Activated CD8-positive, alpha-beta T cell treated with anti-CD3 and anti-CD28 coated beads, Interleukin-2, amount 10 ng/mL, durations not matched to agents 7 days and 5 days (primary cell): ENCODE measurements at regions not wholly inside any gene's neighbourhood (a gene's known extent, or its start where the extent isn't known, plus 50 kb on each side); places are given as distances from the start of the nearest gene placed in this dataset.

Source experiments
- ATAC-seq: fragments of 150-1000 bp; cut with Tn5 transposase; one replicate; pipeline ENCODE4 v1.10.0; 2021; ENCODE audit warnings: moderate library complexity
- CTCF ChIA-PET: fragments of 350-600 bp; sonication (Branson Sonifier 250); formaldehyde crosslinking; loops from one replicate; lab custom pipeline; 2021; ENCODE audit warnings: antibody characterized with exemption; lab: Charles Lee
- POLR2A ChIA-PET: fragments of 350-600 bp; sonication (Branson Sonifier 250); formaldehyde crosslinking; loops from one replicate; lab custom pipeline; 2021; ENCODE audit warnings: antibody characterized with exemption; lab: Charles Lee
- DNase-seq: peaks from one replicate; pipeline ENCODE4 v3.0.0-alpha.2; 2020
- H3K27ac Mint-ChIP-seq: one replicate; pipeline ENCODE4 v1.8.0; 2021; ENCODE audit warnings: mild to moderate bottlenecking, mixed read lengths
- H3K27me3 Mint-ChIP-seq: one replicate; pipeline ENCODE4 v1.8.0; 2021; ENCODE audit warnings: low read depth, mixed read lengths
- H3K36me3 Mint-ChIP-seq: one replicate; pipeline ENCODE4 v1.8.0; 2021; ENCODE audit warnings: low read depth, mixed read lengths
- H3K4me1 Mint-ChIP-seq: one replicate; pipeline ENCODE4 v1.8.0; 2021; ENCODE audit warnings: low read depth, mixed read lengths
- H3K4me3 Mint-ChIP-seq: one replicate; pipeline ENCODE4 v1.8.0; 2021; ENCODE audit warnings: mild to moderate bottlenecking, mixed read lengths
- H3K9me3 Mint-ChIP-seq: one replicate; pipeline ENCODE4 v1.8.0; 2022; ENCODE audit warnings: mixed read lengths; ENCODE audit not compliant: insufficient read depth

DNA sequence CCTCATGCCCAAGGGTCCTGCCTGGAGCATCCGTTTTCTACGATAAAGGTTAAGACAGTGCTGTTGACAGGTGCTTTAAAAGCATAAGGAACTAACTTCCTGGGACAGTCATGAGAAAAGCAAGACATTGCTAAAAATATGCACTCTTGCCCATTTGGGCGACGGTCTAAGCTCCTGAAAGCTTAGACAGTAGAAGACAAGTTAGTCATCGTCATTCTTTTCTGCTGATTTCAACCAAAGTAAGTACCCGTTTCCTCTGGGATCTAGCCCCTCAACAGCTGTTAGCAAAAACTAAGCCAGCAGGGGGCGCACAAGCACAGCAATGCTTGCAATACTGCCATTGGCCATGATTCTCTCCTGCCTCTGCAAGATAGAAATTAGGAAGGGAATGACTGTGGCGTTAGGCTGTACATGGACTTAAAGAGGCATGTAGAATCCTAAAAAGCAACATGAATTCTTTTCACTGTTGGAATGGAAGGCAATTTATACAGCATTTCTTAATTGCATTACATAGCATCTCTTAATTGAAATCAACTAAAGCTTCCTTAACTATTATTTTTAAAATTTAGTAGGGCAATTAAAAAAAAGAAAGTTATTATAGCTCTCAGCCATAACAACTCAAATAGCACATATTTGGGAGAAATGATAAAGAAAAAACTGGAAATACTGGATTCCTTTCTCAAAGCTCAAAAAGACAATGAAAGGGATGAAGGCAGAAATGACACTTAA lies 147.8 kb upstream of the RALGAPA2 start:
- ATAC-seq (peak; percentile 82), DNase-seq (peak; percentile 89)
- POLR2A ChIA-PET, result no interaction called here
- H3K9me3 Mint-ChIP-seq, result no peaks in the 10 kb centered on the region
- no peak overlapping the region for H3K27ac Mint-ChIP-seq
- peaks cover 14% of the 10 kb centered on the region for H3K27me3 Mint-ChIP-seq
- H3K4me1 Mint-ChIP-seq, result no peaks in the 10 kb centered on the region
- CTCF ChIA-PET, result interaction anchor here (0.6 to 4.1 kb wide), 28 partner anchors 12 to 711 kb away, joined by 3 to 30 read pairs (median 4); no protein-coding TSS in a partner anchor
- H3K36me3 Mint-ChIP-seq, result no peaks in the 10 kb centered on the region
- H3K4me3 Mint-ChIP-seq, result no peak overlapping the region

DNA sequence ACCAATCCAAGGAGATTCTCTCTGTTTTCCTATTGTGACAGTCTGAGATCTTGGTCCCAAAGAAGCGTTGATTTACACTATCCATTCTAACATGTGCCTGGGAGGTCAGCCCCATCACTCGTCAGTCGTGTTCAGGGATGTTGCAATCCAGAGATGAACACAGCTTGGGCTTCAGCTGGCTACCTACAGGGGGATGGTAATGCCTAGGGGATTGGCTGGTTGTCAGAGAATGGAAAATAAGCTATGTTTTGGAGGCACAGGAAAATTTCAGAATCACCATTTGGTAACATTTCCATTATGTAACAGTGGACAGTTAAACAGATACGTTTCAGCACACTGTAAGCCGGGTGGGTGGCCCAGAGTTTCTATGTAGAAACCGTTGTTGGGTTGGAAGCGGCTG lies 147.1 kb upstream of the RALGAPA2 start:
- CTCF ChIA-PET, result interaction anchor here (0.9 to 4.1 kb wide), 20 partner anchors 13 to 645 kb away, joined by 3 to 30 read pairs (median 6); no protein-coding TSS in a partner anchor
- Mint-ChIP-seq H3K36me3 (no peaks in the 10 kb centered on the region), H3K27me3 (peaks cover 14% of the 10 kb centered on the region), H3K27ac (no peak overlapping the region), H3K9me3 (no peaks in the 10 kb centered on the region), H3K4me1 (no peaks in the 10 kb centered on the region), H3K4me3 (no peak overlapping the region)
- DNase-seq, result no peak
- ATAC-seq, result no peak
- POLR2A ChIA-PET, result no interaction called here

DNA sequence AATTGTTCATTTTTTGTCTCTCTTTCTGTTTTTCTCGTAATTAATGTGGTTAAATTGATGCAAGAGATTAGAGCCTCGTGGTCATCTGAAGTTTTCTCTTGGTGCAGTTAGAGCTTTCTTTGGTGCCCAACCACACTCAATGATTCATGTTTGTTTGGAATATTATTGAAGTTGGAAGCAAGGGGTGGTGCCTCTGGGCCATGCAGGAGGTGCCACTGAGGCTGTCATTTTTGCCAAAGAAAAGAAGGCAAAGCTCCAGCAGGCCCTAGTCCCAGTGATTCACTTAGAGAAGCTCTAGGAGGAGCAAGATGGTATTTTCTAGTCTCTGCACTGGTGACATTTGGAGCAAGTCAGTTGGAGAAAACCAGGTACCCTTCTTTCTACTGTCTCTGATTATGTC lies 144.5 kb upstream of the RALGAPA2 start:
- DNase-seq (no peak), ATAC-seq (no peak)
- Mint-ChIP-seq H3K4me3 (no peak overlapping the region), H3K9me3 (no peaks in the 10 kb centered on the region), H3K27ac (no peak overlapping the region), H3K27me3 (peaks cover 17% of the 10 kb centered on the region), H3K4me1 (no peaks in the 10 kb centered on the region), H3K36me3 (no peaks in the 10 kb centered on the region)
- ChIA-PET POLR2A (no interaction called here), CTCF (no interaction called here)

DNA sequence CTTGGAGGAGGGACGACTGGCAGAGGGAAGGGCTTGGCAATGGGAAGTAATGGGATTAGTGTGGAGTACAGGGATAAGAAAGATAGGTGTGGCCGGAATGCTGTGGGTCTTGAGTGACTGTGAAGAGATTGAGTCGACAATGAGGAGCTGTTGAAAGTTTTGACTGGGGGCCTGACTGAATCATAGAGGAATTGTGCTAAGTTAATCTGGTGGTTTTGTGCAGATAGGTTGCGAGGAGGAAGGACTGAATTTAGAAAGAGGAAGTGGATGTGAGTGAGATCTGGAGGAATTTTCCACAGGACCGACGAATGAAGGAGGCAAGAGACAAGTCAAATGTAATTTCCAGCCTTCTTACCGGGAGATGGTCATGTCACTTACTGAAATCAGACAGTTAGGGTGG lies 143.9 kb upstream of the RALGAPA2 start:
- Mint-ChIP-seq H3K27ac (no peak overlapping the region), H3K9me3 (no peaks in the 10 kb centered on the region), H3K27me3 (peaks cover 17% of the 10 kb centered on the region), H3K4me1 (no peaks in the 10 kb centered on the region), H3K4me3 (no peak overlapping the region), H3K36me3 (no peaks in the 10 kb centered on the region)
- DNase-seq (no peak), ATAC-seq (no peak)
- CTCF ChIA-PET, result no interaction called here
- POLR2A ChIA-PET, result no interaction called here

DNA sequence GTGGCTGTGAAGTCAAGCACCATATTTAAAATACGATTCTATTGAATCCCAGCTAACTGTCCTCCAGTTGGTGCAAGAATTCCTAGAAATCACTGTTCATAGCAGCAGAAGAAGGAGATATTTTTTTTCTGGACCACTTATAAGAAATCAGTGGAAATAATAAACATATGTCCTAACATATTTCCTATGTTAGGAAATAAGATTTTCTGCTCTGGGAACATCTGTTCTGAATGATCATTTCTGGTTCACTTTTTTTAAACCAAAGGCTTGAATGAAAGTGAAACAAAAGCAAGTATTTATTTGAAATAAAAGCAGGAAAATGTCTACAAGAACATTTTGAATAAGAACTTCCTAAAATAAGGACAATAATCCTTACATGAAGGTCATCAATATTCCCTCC lies 138.9 kb upstream of the RALGAPA2 start:
- ChIA-PET POLR2A (no interaction called here), CTCF (no interaction called here)
- Mint-ChIP-seq H3K27ac (no peak overlapping the region), H3K36me3 (no peaks in the 10 kb centered on the region), H3K4me3 (no peak overlapping the region), H3K4me1 (no peaks in the 10 kb centered on the region), H3K27me3 (peaks cover 5% of the 10 kb centered on the region), H3K9me3 (no peaks in the 10 kb centered on the region)
- no peak for ATAC-seq
- DNase-seq, result no peak

DNA sequence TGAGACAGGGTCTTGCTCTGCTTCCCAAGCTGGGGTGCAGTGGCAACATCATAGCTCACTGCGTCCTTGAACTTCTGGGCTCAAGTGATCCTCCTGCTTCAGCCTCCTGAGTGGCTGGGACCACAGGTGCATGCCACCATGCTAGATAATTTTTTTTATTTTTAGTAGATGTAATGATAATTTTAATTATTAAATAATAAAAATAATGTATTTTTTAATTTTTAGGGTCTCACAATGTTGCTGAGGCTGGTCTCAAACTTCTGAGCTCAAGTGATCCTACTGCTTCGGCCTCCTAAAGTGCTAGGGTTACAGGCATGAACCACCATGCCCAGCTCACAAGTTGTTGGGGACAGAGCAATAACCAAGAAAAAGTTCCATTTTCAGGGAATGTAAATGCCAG lies 138.0 kb upstream of the RALGAPA2 start:
- ChIA-PET POLR2A (no interaction called here), CTCF (no interaction called here)
- no peak overlapping the region for H3K27ac Mint-ChIP-seq
- H3K36me3 Mint-ChIP-seq, result no peaks in the 10 kb centered on the region
- H3K9me3 Mint-ChIP-seq, result no peaks in the 10 kb centered on the region
- no peak for DNase-seq
- peaks cover 2% of the 10 kb centered on the region for H3K4me1 Mint-ChIP-seq
- no peak for ATAC-seq
- H3K4me3 Mint-ChIP-seq, result no peak overlapping the region
- H3K27me3 Mint-ChIP-seq, result peaks cover 5% of the 10 kb centered on the region

DNA sequence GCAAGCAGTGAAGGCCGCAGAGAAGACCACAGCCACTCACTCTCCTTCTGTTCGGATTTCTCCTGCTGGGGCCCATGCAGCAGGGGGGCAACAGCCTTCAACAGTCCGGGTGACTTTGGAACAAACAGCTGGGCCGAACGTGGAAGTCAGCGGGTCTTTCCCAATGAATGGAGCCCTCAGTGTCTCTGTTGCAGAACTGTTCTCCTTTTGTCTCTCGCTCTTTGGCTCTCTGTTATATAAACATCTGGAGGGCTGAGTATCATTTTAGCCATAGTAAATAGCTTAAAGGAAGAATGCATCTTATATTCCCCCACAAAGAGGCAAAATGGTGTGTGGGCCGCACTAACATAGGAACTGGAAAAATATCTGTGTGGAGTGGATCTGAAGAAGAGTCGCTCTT lies 136.7 kb upstream of the RALGAPA2 start:
- Mint-ChIP-seq H3K4me3 (no peak overlapping the region), H3K9me3 (no peaks in the 10 kb centered on the region), H3K27ac (no peak overlapping the region), H3K4me1 (peaks cover 4% of the 10 kb centered on the region), H3K36me3 (no peaks in the 10 kb centered on the region), H3K27me3 (peaks cover 5% of the 10 kb centered on the region)
- ATAC-seq, result no peak
- DNase-seq, result no peak
- ChIA-PET POLR2A (no interaction called here), CTCF (interaction anchor here (1.0 kb wide), 1 partner anchor 10 kb away, joined by 3 read pairs; no protein-coding TSS in a partner anchor)

DNA sequence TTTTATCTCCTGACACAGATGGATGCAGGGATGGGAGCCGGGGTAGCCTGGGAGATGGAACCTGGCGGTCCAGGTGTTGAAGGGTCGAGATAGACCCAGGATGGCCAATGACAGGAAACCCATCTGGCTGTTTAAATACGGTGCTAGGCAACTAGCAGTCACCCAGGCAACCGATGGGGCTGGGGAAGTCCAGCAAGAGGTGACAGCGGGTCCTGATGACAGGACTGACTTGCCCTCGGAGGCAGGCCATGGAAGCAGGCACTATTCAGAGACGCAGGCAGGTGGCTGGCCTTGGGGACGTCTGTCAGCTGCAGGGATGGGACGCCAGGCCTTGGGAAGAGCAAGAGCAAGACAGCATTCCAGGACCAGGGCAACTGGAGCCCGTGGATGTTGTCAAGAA lies 135.4 kb upstream of the RALGAPA2 start:
- CTCF ChIA-PET, result interaction anchor here (1.4 to 2.3 kb wide), 2 partner anchors 11 to 12 kb away, joined by 5 to 9 read pairs; no protein-coding TSS in a partner anchor
- POLR2A ChIA-PET, result no interaction called here
- peaks cover 5% of the 10 kb centered on the region for H3K27me3 Mint-ChIP-seq
- no peaks in the 10 kb centered on the region for H3K9me3 Mint-ChIP-seq
- H3K36me3 Mint-ChIP-seq, result no peaks in the 10 kb centered on the region
- peaks cover 12% of the 10 kb centered on the region for H3K4me1 Mint-ChIP-seq
- no peak overlapping the region for H3K4me3 Mint-ChIP-seq
- no peak overlapping the region for H3K27ac Mint-ChIP-seq
- ATAC-seq (no peak), DNase-seq (no peak)

DNA sequence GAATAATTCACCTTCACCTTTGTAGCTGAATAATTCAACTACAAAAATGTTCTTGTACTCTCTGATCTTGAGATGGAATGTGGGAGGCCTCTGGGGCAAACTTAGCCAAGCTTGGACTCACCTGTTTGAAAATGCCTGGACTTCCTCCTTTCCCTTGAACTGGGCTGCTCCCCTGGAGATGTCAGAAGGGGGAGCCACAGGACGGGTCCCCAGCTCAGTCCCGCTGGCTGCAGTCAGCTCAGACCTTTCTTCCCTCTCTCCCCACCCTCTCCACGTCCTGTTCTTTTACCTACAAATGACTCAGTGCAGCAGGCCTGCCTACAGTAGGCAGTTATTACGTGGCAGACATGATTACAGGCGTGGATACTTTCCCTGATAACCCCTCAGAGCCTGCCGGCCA lies 131.5 kb upstream of the RALGAPA2 start:
- POLR2A ChIA-PET, result no interaction called here
- H3K4me3 Mint-ChIP-seq, result no peak overlapping the region
- DNase-seq (no peak), ATAC-seq (no peak)
- H3K27ac Mint-ChIP-seq, result no peak overlapping the region
- no peaks in the 10 kb centered on the region for H3K9me3 Mint-ChIP-seq
- no peaks in the 10 kb centered on the region for H3K36me3 Mint-ChIP-seq
- peaks cover 12% of the 10 kb centered on the region for H3K4me1 Mint-ChIP-seq
- peaks cover 2% of the 10 kb centered on the region for H3K27me3 Mint-ChIP-seq
- CTCF ChIA-PET, result interaction anchor here (1.1 to 1.7 kb wide), 2 partner anchors 16 to 214 kb away, joined by 3 to 4 read pairs; no protein-coding TSS in a partner anchor

DNA sequence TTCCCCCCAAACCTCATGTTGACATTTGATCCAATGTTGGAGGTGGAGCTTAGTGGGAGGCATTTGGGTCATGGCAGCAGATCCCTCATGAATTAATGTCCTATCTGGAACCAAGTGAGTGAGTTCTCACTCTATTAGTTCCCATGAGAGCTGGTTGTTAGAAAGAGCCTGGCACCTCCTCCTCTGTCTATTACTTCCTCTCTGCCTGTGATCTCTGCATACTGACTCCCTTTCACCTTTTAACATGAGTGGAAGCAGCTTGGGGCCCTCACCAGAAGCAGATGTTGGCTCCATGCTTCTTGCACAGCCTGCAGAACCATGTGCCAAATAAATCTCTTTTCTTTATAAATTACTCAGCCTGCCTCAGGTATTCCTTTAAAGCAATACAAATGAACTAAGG lies 127.3 kb upstream of the RALGAPA2 start:
- ATAC-seq, result no peak
- Mint-ChIP-seq H3K27me3 (no peaks in the 10 kb centered on the region), H3K36me3 (no peaks in the 10 kb centered on the region), H3K27ac (no peak overlapping the region), H3K4me3 (no peak overlapping the region), H3K4me1 (peaks cover 9% of the 10 kb centered on the region), H3K9me3 (no peaks in the 10 kb centered on the region)
- DNase-seq, result no peak
- POLR2A ChIA-PET, result no interaction called here
- CTCF ChIA-PET, result interaction anchor here (1.3 to 4.1 kb wide), 3 partner anchors 15 to 396 kb away, joined by 5 to 20 read pairs (median 9); no protein-coding TSS in a partner anchor

DNA sequence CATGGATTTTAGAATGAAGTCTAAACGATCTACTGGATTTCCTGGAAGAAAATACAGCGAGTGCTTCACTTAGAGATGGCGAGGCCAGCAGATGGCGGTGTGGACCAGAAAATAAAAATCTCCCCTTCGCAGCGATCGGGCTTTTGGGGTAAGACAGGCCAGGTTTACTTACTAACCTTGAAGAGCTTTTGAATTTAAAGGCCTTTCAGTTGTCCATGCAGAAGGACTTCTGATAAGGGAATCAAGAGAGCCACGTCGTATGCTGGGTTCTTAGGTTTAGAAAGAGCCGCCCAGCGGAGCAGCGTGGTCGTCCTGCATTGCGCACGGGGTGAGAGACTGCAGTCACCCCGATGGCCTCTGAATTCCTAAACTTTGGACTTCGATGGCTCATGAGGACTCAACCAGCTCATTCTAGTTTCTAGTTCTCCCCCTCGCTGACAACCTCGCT lies 125.2 kb upstream of the RALGAPA2 start:
- H3K27ac Mint-ChIP-seq, result no peak overlapping the region
- H3K36me3 Mint-ChIP-seq, result no peaks in the 10 kb centered on the region
- POLR2A ChIA-PET, result no interaction called here
- H3K4me3 Mint-ChIP-seq, result no peak overlapping the region
- CTCF ChIA-PET, result interaction anchor here (0.8 to 4.1 kb wide), 17 partner anchors 9 to 778 kb away, joined by 3 to 20 read pairs (median 5); no protein-coding TSS in a partner anchor
- H3K4me1 Mint-ChIP-seq, result no peaks in the 10 kb centered on the region
- no peaks in the 10 kb centered on the region for H3K9me3 Mint-ChIP-seq
- DNase-seq (peak; percentile 58), ATAC-seq (no peak)
- no peaks in the 10 kb centered on the region for H3K27me3 Mint-ChIP-seq

DNA sequence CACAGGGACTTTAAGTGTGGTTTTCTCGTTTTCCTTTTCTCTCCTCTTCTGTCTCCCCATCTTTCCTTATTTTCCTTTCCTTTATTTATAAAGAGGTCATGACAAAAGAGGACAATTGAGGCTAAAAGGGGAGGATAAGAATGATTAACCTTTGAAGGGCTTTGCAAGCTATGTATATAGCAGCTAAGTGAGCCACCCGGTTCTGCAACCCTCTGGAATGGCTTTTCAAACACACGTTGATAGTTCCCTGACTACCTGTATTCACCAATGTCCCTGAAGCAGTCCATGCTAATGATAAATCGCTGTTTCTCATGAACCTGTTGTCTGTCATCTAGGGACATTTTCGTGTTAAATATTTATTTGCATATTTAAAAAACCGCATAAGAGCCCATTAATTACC lies 124.4 kb upstream of the RALGAPA2 start:
- Mint-ChIP-seq H3K27ac (no peak overlapping the region), H3K4me1 (no peaks in the 10 kb centered on the region), H3K36me3 (no peaks in the 10 kb centered on the region), H3K4me3 (no peak overlapping the region), H3K9me3 (no peaks in the 10 kb centered on the region), H3K27me3 (no peaks in the 10 kb centered on the region)
- DNase-seq (no peak), ATAC-seq (no peak)
- ChIA-PET CTCF (interaction anchor here (0.6 to 4.1 kb wide), 18 partner anchors 10 to 778 kb away, joined by 3 to 20 read pairs (median 4); no protein-coding TSS in a partner anchor), POLR2A (interaction anchor here (0.6 kb wide), 1 partner anchor 17 kb away, joined by 4 read pairs; no protein-coding TSS in a partner anchor)
